CD14-positive monocyte (primary cell): ENCODE measurements at regions not wholly inside any gene's neighbourhood (a gene's known extent, or its start where the extent isn't known, plus 50 kb on each side); places are given as distances from the start of the nearest gene placed in this dataset.

Experiments used
- DNase-seq, 3 donors: peaks; one replicate each; pipeline ENCODE4 v3.0.0-alpha.2; 2011 to 2022
- H2AFZ ChIP-seq: 2 replicates; pipeline ENCODE4 v1.6.0; 2012; ENCODE audit warnings: mild to moderate bottlenecking, low read depth, low read length, inconsistent platforms; ENCODE audit not compliant: insufficient read depth, poor library complexity, severe bottlenecking
- H3K27ac ChIP-seq, 2 donors: 1 replicate in 1 of 2; 2 replicates in 1 of 2; pipeline ENCODE4 v1.5.1; 2012 to 2013; ENCODE audit warnings: low read length in 2 of 2, control low read depth in 1 of 2, inconsistent platforms in 1 of 2, low read depth in 1 of 2, mild to moderate bottlenecking in 1 of 2
- H3K27me3 ChIP-seq, 2 donors: one replicate each; pipeline versions ENCODE4 v1.6.0 to v1.6.1; 2011 to 2013; ENCODE audit warnings: low read length in 2 of 2; ENCODE audit not compliant: control insufficient read depth in 2 of 2, insufficient read depth in 2 of 2
- H3K36me3 ChIP-seq, 2 donors: replicated peaks in 1 of 2; 1 replicate in 1 of 2; 2 replicates in 1 of 2; pipeline versions ENCODE4 v1.5.1 to v1.6.1; 2012 to 2013; ENCODE audit warnings: low read length in 2 of 2, control low read depth in 1 of 2, inconsistent platforms in 1 of 2, mild to moderate bottlenecking in 1 of 2; ENCODE audit not compliant: insufficient read depth in 2 of 2, control insufficient read depth in 1 of 2
- H3K4me1 ChIP-seq, 2 donors: 1 replicate in 1 of 2; 2 replicates in 1 of 2; pipeline versions ENCODE4 v1.5.1 to v1.6.1; 2012 to 2013; ENCODE audit warnings: low read length in 2 of 2, control low read depth in 1 of 2, inconsistent platforms in 1 of 2, mild to moderate bottlenecking in 1 of 2, moderate library complexity in 1 of 2; ENCODE audit not compliant: insufficient read depth in 2 of 2, control insufficient read depth in 1 of 2
- H3K4me2 ChIP-seq: replicated peaks from 2 replicates; pipeline ENCODE3; 2012; ENCODE audit warnings: low read length, moderate library complexity, mild to moderate bottlenecking; ENCODE audit not compliant: poor library complexity, severe bottlenecking; ENCODE audit errors: extremely low read depth
- H3K4me3 ChIP-seq, 3 experiments: fragments of 200-600 bp in 1 of 3; sonication (generic) in 1 of 3; replicated peaks in 1 of 3; 1 replicate in 2 of 3; 2 replicates in 1 of 3; pipeline ENCODE4 v1.5.1; 2011 to 2013; ENCODE audit warnings: low read length in 3 of 3, mild to moderate bottlenecking in 3 of 3, control low read depth in 2 of 3, low read depth in 2 of 3, inconsistent platforms in 1 of 3, moderate library complexity in 1 of 3
- H3K79me2 ChIP-seq: 2 replicates; pipeline ENCODE4 v1.6.0; 2012; ENCODE audit warnings: mild to moderate bottlenecking, control low read depth, inconsistent platforms, low read length, moderate library complexity; ENCODE audit not compliant: insufficient read depth
- H3K9ac ChIP-seq: 2 replicates; pipeline ENCODE4 v1.6.0; 2017; ENCODE audit warnings: low read length, mild to moderate bottlenecking; ENCODE audit not compliant: insufficient read depth, poor library complexity, severe bottlenecking
- H3K9me3 ChIP-seq, 2 donors: replicated peaks in 1 of 2; 1 replicate in 1 of 2; 2 replicates in 1 of 2; pipeline versions ENCODE4 v1.5.1 to v1.6.1; 2012 to 2013; ENCODE audit warnings: low read length in 2 of 2, control low read depth in 1 of 2; ENCODE audit not compliant: control insufficient read depth in 1 of 2, insufficient read depth in 1 of 2
- H4K20me1 ChIP-seq: 2 replicates; pipeline ENCODE4 v1.6.0; 2012; ENCODE audit warnings: mild to moderate bottlenecking, low read length, control low read depth, moderate library complexity; ENCODE audit not compliant: insufficient read depth
- H3K27ac Mint-ChIP-seq, 7 donors: one replicate each; pipeline ENCODE4 v1.8.0; 2020; ENCODE audit warnings: mild to moderate bottlenecking in 7 of 7, mixed read lengths in 7 of 7, moderate library complexity in 6 of 7, inconsistent platforms in 2 of 7
- H3K27me3 Mint-ChIP-seq, 3 donors: one replicate each; pipeline ENCODE4 v1.8.0; 2021 to 2022; ENCODE audit warnings: low read depth in 3 of 3, mild to moderate bottlenecking in 3 of 3, mixed read lengths in 3 of 3, moderate library complexity in 3 of 3, inconsistent platforms in 1 of 3
- H3K36me3 Mint-ChIP-seq, 2 donors: one replicate each; pipeline ENCODE4 v1.8.0; 2020; ENCODE audit warnings: mixed read lengths in 2 of 2, inconsistent platforms in 1 of 2, mild to moderate bottlenecking in 1 of 2
- H3K4me1 Mint-ChIP-seq: one replicate; pipeline ENCODE4 v1.8.0; 2020; ENCODE audit warnings: mild to moderate bottlenecking, mixed read lengths
- H3K4me3 Mint-ChIP-seq, 2 donors: one replicate each; pipeline ENCODE4 v1.8.0; 2020; ENCODE audit warnings: mild to moderate bottlenecking in 2 of 2, mixed read lengths in 2 of 2, moderate library complexity in 1 of 2
- H3K9me3 Mint-ChIP-seq, 7 donors: one replicate each; pipeline ENCODE4 v1.8.0; 2020 to 2022; ENCODE audit warnings: mixed read lengths in 7 of 7, mild to moderate bottlenecking in 6 of 7, moderate library complexity in 6 of 7, inconsistent platforms in 2 of 7
- CTCF ChIP-seq: fragments of 200-600 bp; IDR thresholded peaks from one replicate; pipeline ENCODE4 v1.8.0; 2022; ENCODE audit warnings: antibody characterized with exemption, mild to moderate bottlenecking
- WGBS: methylation state at CpG from one replicate; pipeline ENCODE4 v1.1.5; 2013; ENCODE audit warnings: missing lambda C conversion rate; ENCODE audit not compliant: insufficient coverage; 5-methylcytosine and 5-hydroxymethylcytosine counted together
- intact Hi-C, 2 donors: fragments of 100-400 bp; cut with micrococcal nuclease; formaldehyde crosslinking; loops; one replicate each; pipeline versions ENCODE4 v1.15.0 to v1.15.1; 2023

DNA sequence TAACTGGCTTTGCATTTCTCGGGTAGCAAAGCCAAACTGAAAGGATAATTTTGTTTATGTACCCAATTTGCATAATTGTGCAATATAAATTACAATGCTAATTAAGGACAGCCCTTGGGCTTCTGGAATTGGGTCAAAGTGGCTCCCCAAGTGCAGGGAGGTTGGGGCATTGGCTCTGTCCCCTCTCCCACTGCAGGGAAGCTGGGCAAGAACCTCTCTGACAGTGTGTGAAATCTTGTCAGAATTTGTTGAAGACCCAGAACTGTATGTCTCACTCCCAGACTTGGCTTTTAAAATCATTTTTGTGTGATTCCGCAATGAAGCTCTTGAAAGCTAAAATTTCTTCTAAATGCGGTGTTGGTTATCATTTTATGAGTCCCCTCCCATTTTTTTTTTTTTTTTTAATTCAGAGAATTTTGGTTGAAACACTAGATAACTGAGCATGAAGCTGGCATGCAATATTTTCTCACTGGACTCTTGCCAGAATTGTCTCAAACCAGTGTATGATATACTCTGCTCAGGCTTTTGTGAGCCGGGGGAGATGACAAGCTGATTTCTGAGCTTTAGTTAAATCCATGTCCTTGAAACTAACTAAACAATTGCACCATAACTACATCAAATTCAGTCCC lies 878.9 kb upstream of the CXADR start:
- WGBS = no CpG with 5 or more reads among the region's 4 CpGs
- peaks cover 2 to 8% (median 4%) of the 10 kb centered on the region in 7 donors for H3K9me3 Mint-ChIP-seq
- H2AFZ ChIP-seq = no peak overlapping the region
- H3K27me3 ChIP-seq = no peaks in the 10 kb centered on the region
- no peaks in the 10 kb centered on the region for H3K36me3 ChIP-seq
- intact Hi-C loops = no loop called here
- no peaks in the 10 kb centered on the region for H3K4me1 ChIP-seq
- no peak for TF ChIP-seq CTCF
- H3K36me3 Mint-ChIP-seq = no peaks in the 10 kb centered on the region
- H3K9me3 ChIP-seq = no peaks in the 10 kb centered on the region
- H3K4me3 Mint-ChIP-seq = no peak overlapping the region
- no peaks in the 10 kb centered on the region for H3K4me1 Mint-ChIP-seq
- no peak for DNase-seq
- no peak overlapping the region for H3K9ac ChIP-seq
- H3K27ac Mint-ChIP-seq = no peak overlapping the region
- peaks cover 0 to 1% (median 0%) of the 10 kb centered on the region in 3 donors for H3K27me3 Mint-ChIP-seq
- no peaks in the 10 kb centered on the region for H4K20me1 ChIP-seq
- no peak overlapping the region for H3K4me2 ChIP-seq
- H3K27ac ChIP-seq = no peak overlapping the region
- no peak overlapping the region for H3K4me3 ChIP-seq
- H3K79me2 ChIP-seq = no peaks in the 10 kb centered on the region

GRCh38 chr21:16634515-16634914 lies 878.3 kb upstream of the CXADR start:
- no peaks in the 10 kb centered on the region for H4K20me1 ChIP-seq
- Mint-ChIP-seq H3K4me3 (no peak overlapping the region), H3K27ac (no peak overlapping the region), H3K27me3 (peaks cover 0 to 2% (median 0%) of the 10 kb centered on the region in 3 donors), H3K9me3 (peaks cover 2 to 9% (median 6%) of the 10 kb centered on the region in 7 donors), H3K4me1 (no peaks in the 10 kb centered on the region), H3K36me3 (no peaks in the 10 kb centered on the region)
- H3K9ac ChIP-seq = no peak overlapping the region
- no peak overlapping the region for H3K4me3 ChIP-seq
- intact Hi-C loops = no loop called here
- H3K4me1 ChIP-seq = no peaks in the 10 kb centered on the region
- H2AFZ ChIP-seq = no peak overlapping the region
- H3K79me2 ChIP-seq = no peaks in the 10 kb centered on the region
- H3K36me3 ChIP-seq = no peaks in the 10 kb centered on the region
- no peak overlapping the region for H3K27ac ChIP-seq
- no peaks in the 10 kb centered on the region for H3K27me3 ChIP-seq
- no peak for TF ChIP-seq CTCF
- no CpG with 5 or more reads among the region's 4 CpGs for WGBS
- DNase-seq = no peak
- H3K4me2 ChIP-seq = no peak overlapping the region
- H3K9me3 ChIP-seq = no peaks in the 10 kb centered on the region
